Myocyte (in vitro differentiated cells): ENCODE measurements at regions not wholly inside any gene's neighbourhood (a gene's known extent, or its start where the extent isn't known, plus 50 kb on each side); places are given as distances from the start of the nearest gene placed in this dataset.

Experiments used
- DNase-seq: peaks from one replicate; pipeline ENCODE4 v3.0.0-alpha.2; 2012; ENCODE audit warnings: low read depth

GRCh38 chr4:147347217-147347616 is 133.7 kb upstream of the EDNRA start:
- no peak for DNase-seq

DNA sequence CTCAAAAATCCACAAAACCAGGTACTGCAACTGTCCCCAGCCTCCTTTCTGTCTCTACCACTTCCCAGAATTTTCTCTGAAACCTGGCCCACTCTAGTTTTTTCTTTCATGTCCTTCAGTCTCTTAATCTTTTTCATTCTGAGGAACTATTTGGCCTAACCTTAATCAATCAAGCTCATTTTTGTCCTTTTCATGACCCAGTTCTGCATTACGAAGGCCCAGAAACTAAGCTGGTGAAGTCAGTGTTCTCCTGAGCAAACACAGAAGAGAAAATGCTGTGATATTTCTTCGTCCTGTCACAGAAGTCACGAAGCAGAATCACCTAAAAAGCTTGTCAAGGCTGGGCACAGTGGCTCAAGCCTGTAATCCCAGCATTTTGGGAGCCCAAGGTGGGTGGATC is 131.7 kb upstream of the EDNRA start:
- DNase-seq: no peak

DNA sequence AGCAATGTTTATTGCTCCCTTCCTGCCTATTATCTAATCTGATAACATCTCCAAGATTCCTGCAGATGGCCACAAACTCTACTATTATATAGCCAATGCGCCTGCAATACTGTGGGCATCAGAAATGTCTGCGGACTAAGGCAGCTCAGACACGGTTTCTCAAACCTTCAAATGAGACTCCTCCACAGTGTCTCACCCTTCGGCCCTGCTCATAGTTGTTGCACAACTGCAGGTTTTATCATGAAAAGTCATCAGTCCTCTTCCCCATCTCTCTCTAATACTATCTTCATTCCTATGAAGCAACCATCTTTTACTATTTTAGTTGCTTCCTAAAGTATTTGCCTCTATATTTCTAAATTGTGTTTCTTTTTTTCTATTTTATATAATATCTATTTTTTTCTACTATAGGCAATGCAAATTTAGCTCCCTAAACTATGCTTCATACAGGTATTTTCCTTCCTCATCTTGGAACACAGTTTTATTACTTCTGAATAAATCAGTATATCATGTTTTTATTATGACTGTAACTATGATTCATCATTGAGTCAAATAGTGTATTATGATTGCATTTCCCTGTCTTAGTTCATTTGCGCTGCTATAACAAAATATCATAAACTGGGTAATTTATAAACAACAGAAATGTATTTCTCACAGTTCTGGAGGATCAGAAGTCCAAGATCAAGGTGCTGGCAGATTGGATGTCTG is 129.7 kb upstream of the EDNRA start:
- no peak for DNase-seq

- peak; percentile 33 for DNase-seq
These were observed 126.7 kb upstream of the EDNRA start for GRCh38 chr4:147354237-147354636.

- no peak for DNase-seq
These were observed 125.8 kb upstream of the EDNRA start for GRCh38 chr4:147355032-147355656.

DNA sequence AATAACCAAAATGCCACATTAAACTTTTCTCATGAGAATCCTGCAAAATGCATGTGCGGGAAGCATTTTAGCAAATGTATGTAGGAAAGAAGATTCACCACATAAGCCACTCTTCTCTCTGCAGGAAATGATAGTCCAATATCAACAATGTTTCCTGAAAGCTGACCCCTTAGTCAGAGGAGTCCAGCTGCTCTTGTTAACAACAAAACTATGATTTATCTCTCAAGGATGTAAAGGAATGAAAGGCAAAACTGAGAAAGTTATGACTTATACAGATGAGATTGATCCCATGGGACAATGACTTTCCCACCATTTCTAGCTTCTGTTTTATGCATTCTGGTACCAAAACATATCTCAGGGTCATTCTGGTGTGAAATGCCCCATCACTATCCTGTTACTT is 125.0 kb upstream of the EDNRA start:
- peak; percentile 76 for DNase-seq

GRCh38 chr4:147360301-147360700 is 120.6 kb upstream of the EDNRA start:
- DNase-seq: peak; percentile 71

GRCh38 chr4:147361726-147362125 is 119.2 kb upstream of the EDNRA start:
- DNase-seq: peak; percentile 73

- peak; percentile 66 for DNase-seq
These were observed 118.0 kb upstream of the EDNRA start for GRCh38 chr4:147362938-147363337.

DNA sequence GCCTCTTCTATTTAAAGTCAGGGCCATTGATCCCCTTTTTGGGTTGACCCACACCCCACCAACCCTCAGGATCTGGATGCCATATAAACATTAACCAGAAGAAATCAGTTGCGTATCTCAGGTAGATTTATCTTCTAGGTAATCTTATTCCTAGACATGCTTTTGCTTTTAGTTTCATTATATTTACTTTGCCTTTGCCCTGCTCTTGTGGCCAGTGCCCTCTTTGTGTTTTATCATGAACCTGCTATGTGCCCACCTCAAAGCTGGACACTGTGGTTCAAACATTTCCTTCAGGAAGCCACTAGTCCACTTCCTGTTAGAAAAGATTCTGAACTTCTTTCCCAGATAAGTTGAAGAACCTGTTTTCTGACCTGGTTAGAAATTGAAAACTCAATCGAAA is 117.4 kb upstream of the EDNRA start:
- DNase-seq: no peak

- DNase-seq: no peak
These were observed 115.5 kb upstream of the EDNRA start for GRCh38 chr4:147365396-147365795.

- no peak for DNase-seq
These were observed 114.7 kb upstream of the EDNRA start for GRCh38 chr4:147366164-147366563.

DNA sequence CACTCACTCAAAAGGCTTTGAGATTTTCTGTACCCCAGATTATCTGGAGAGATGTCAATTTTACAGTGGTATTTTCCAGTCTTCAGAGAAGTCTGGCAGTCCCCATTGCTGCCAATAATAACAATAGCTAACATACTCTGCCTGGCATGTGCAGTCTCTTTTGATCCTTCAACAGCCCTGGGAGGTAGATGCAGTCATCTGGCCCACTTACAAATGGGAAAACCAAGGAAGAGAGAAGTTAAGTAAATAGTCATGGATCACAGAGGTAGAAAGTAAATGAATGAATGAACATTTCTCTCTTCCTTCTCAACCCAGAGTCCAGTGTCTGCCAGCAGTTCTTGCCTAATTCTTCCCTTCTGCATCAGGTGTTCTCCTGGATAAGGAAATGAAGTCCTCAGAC is 113.0 kb upstream of the EDNRA start:
- no peak for DNase-seq

- no peak for DNase-seq
These were observed 111.9 kb upstream of the EDNRA start for GRCh38 chr4:147368948-147369347.

DNA sequence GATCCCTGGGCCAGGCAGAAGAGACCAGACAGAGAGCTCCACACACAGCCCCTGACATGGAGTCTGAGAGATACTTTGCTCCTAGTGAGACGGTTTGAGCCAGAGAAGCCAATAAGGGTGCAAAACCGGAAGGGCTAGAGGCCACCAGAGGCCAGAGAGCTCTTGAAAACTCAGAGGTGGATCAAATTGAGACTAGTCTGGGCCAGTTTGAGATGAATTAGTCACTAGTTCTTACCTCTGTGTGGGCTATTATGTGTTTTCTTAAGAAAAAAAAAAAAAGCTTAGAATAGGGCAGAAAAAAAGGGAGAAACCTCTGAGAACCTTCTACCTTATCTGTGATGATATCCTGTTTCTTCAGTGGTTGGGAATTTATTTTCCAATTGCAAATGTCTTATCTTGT is 110.4 kb upstream of the EDNRA start:
- DNase-seq: no peak

- no peak for DNase-seq
These were observed 110.0 kb upstream of the EDNRA start for GRCh38 chr4:147370881-147371280.

DNA sequence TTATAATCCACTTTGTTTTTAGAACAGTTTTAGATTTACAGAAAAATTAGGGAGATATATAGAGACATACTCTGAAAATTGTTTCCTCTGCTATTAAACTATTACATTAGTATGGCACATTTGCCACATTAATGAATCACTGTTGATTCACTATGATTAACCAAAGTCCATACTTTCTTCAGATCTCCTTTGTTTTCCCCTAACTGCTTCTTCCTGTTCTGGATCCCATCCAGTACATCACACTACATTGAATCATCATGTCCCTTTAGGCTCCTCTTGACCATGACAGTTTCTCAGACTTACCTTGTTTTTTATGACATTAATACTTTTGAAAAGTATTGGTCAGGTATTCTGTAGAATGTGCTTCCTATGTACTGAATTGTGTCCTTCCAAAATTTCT is 109.2 kb upstream of the EDNRA start:
- DNase-seq: no peak

- no peak for DNase-seq
These were observed 102.1 kb upstream of the EDNRA start for GRCh38 chr4:147378780-147379179.

DNA sequence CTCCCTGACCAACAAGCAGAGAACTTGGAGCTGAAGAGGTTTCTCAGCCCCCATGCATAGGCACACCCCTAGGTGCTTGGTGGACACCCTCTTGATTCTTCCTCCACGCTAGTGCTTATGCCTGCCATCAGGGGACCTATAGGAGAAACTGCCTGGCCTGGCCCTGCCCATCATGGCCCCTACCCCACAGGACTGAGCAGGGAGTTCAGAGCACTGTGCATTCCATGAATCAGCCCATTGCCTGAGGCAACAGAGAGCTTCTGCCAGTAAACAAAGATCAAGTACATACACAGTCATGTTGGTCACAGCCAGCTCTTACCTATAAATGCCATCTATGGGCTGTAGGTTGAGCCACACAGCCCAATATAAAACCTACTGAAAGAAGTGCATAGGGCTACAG is 99.1 kb upstream of the EDNRA start:
- DNase-seq: no peak

- DNase-seq: no peak
These were observed 92.9 kb upstream of the EDNRA start for GRCh38 chr4:147388018-147388417.

- peak; percentile 54 for DNase-seq
These were observed 84.8 kb upstream of the EDNRA start for GRCh38 chr4:147396105-147396504.

DNA sequence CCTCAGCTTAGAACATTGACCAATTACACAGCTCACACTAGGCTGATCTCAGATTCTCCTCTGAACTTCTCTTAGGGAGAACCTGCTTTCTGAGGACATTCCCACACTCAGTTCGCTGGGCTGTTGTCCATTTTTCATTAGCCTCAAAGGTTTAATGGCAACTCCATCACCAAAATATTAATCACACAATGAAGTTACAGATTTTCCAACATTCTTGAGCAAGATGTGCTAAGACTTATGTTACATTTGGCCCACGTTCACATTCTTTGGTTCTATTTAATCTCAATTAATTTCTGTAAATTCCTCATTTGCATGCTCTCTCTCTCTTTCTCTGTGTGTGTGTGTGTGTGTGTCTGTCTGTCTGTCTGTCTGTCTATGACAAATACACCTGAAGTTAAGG is 82.3 kb upstream of the EDNRA start:
- no peak for DNase-seq

DNA sequence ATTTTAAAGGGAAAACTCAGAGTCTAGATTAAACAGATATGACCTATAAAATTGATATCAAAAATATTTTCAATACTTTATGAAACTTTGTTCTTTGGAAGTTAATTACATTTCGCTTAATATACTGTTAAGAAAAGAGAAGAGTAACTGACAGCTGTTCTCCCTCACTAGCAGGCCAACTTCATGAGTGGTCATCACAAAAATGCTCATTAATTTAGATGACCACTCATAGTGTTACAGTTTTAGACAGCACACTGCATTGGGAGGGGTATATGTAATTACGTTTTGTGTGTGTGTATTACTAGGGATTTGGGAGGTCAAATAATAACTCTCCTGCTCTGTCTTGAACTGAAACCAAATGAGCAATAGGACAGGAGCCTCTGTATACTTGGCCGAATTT is 80.2 kb upstream of the EDNRA start:
- no peak for DNase-seq
